GM12878 (cell line): ENCODE measurements at regions not wholly inside any gene's neighbourhood (a gene's known extent, or its start where the extent isn't known, plus 50 kb on each side); places are given as distances from the start of the nearest gene placed in this dataset.

Experiments used
- ATAC-seq: fragments of 200-7000 bp; cut with Tn5 transposase; 3 replicates; pipeline ENCODE4 v1.9.1; 2020; ENCODE audit warnings: mild to moderate bottlenecking, moderate library complexity
- BruUV-seq: library from RNA; stranded (reverse); fragments of 400-500 nt; replicated peaks from 2 replicates; lab custom pipeline; 2021; lab: Mats Ljungman, UMichigan
- CTCF ChIA-PET: fragments of 300-600 bp; sonication (Branson Sonifier 250); formaldehyde crosslinking; extraction: SDS; loops from one replicate; lab custom pipeline; 2021; ENCODE audit warnings: inconsistent platforms; lab: Yijun Ruan, JAX
- POLR2A ChIA-PET: fragments of 350-600 bp; formaldehyde crosslinking; extraction: SDS; loops from one replicate; lab custom pipeline; 2021; ENCODE audit warnings: inconsistent platforms; lab: Charles Lee
- RAD21 ChIA-PET: fragments of 300-600 bp; sonication (Branson Sonifier 250); formaldehyde crosslinking; loops from one replicate; lab custom pipeline; 2023; ENCODE audit warnings: antibody characterized with exemption; ENCODE audit not compliant: unreplicated experiment; lab: Charles Lee
- SMC1A ChIA-PET: fragments of 300-600 bp; sonication (Branson Sonifier 250); formaldehyde crosslinking; loops from one replicate; lab custom pipeline; 2023; ENCODE audit not compliant: unreplicated experiment, uncharacterized antibody; lab: Charles Lee
- DNase-seq: peaks from one replicate; pipeline ENCODE4 v3.0.0-alpha.2; 2011; ENCODE audit warnings: low read depth, low spot score
- FAIRE-seq: peaks from 3 replicates; lab custom pipeline; 2011; peaks lifted over from hg19 to GRCh38; lab: Jason Lieb, UNC
- H2AFZ ChIP-seq: 2 replicates; pipeline ENCODE4 v1.6.0; 2011; ENCODE audit warnings: low read depth, low read length, control low read depth; ENCODE audit not compliant: control insufficient read depth
- H3K27ac ChIP-seq: 2 replicates; pipeline ENCODE4 v1.5.1; 2011; ENCODE audit warnings: control low read depth; ENCODE audit not compliant: control insufficient read depth, insufficient read depth
- H3K27me3 ChIP-seq, 2 experiments: replicated peaks in 1 of 2; 2 replicates each; pipeline versions ENCODE4 v1.6.0 to v1.6.1; 2011; ENCODE audit warnings: low read length in 1 of 2; ENCODE audit not compliant: control insufficient read depth in 2 of 2, insufficient read depth in 2 of 2
- H3K36me3 ChIP-seq, 2 experiments: 2 replicates each; pipeline ENCODE4 v1.5.1; 2011; ENCODE audit warnings: low read length in 1 of 2; ENCODE audit not compliant: control insufficient read depth in 2 of 2, insufficient read depth in 2 of 2
- H3K4me1 ChIP-seq: 2 replicates; pipeline ENCODE4 v1.6.1; 2011; ENCODE audit warnings: mild to moderate bottlenecking, low read length, moderate library complexity, mixed read lengths; ENCODE audit not compliant: control insufficient read depth, insufficient read depth
- H3K4me2 ChIP-seq: 2 replicates; pipeline ENCODE4 v1.6.0; 2011; ENCODE audit warnings: control low read depth; ENCODE audit not compliant: control insufficient read depth, insufficient read depth
- H3K4me3 ChIP-seq: fragments of 200-600 bp; sonication (generic); 2 replicates; pipeline ENCODE4 v1.5.1; 2016
- H3K79me2 ChIP-seq: 2 replicates; pipeline ENCODE4 v1.6.0; 2011; ENCODE audit warnings: low read length; ENCODE audit not compliant: control insufficient read depth, insufficient read depth
- H3K9ac ChIP-seq: 2 replicates; pipeline ENCODE4 v1.8.0; 2011; ENCODE audit warnings: low read length, control low read depth, mixed read lengths; ENCODE audit not compliant: control insufficient read depth, insufficient read depth
- H3K9me3 ChIP-seq: replicated peaks from 3 replicates; pipeline ENCODE4 v1.5.1; 2011; ENCODE audit warnings: mild to moderate bottlenecking, low read length; ENCODE audit not compliant: control insufficient read depth, insufficient read depth
- H4K20me1 ChIP-seq: 2 replicates; pipeline ENCODE4 v1.6.0; 2011; ENCODE audit not compliant: control insufficient read depth, insufficient read depth
- BHLHE40 ChIP-seq, 2 experiments: fragments of 450-650 bp in 1 of 2; IDR thresholded peaks; 2 replicates each; pipeline ENCODE4 v1.6.1; 2011 to 2017; ENCODE audit warnings: low read depth in 2 of 2, borderline replicate concordance in 1 of 2, improper control_type of control experiment in 1 of 2, low read length in 1 of 2, mild to moderate bottlenecking in 1 of 2
- CHD2 ChIP-seq: IDR thresholded peaks from 2 replicates; pipeline ENCODE4 v1.6.1; 2011; ENCODE audit warnings: low read depth, low read length, improper control_type of control experiment, borderline replicate concordance
- KLF5 ChIP-seq: fragments of 450-650 bp; IDR thresholded peaks from 2 replicates; pipeline ENCODE4 v1.6.1; 2014; ENCODE audit warnings: mild to moderate bottlenecking; ENCODE audit not compliant: partially characterized antibody
- PAX8 ChIP-seq: fragments of 450-650 bp; IDR thresholded peaks from 2 replicates; pipeline ENCODE4 v1.6.1; 2017; ENCODE audit warnings: mild to moderate bottlenecking, moderate library complexity
- SMAD5 ChIP-seq: IDR thresholded peaks from 2 replicates; pipeline ENCODE4 v1.6.1; 2016; ENCODE audit warnings: antibody characterized with exemption, low read depth
- SPI1 ChIP-seq: IDR thresholded peaks from 2 replicates; pipeline ENCODE4 v1.6.1; 2011; ENCODE audit warnings: low read depth, mild to moderate bottlenecking, low read length, moderate library complexity, borderline replicate concordance; ENCODE audit not compliant: insufficient read depth
- YBX1 ChIP-seq: fragments of 450-650 bp; IDR thresholded peaks from 2 replicates; pipeline ENCODE4 v1.6.1; 2016; ENCODE audit warnings: antibody characterized with exemption
- ZBED1 ChIP-seq: IDR thresholded peaks from 2 replicates; pipeline ENCODE4 v1.6.1; 2016; ENCODE audit warnings: borderline replicate concordance
- ZNF622 ChIP-seq: fragments of 450-650 bp; IDR thresholded peaks from 2 replicates; pipeline ENCODE4 v1.6.1; 2017; ENCODE audit warnings: mild to moderate bottlenecking, inconsistent platforms
- WGBS: methylation state at CpG from one replicate; pipeline ENCODE4 v1.1.6; 2016; ENCODE audit warnings: low lambda C conversion rate; ENCODE audit not compliant: insufficient replicate concordance, insufficient coverage; ENCODE audit errors: missing lambda C conversion rate; 5-methylcytosine and 5-hydroxymethylcytosine counted together
- in situ Hi-C: fragments of 300-500 bp; cut with MboI; formaldehyde crosslinking; loops from 9 replicates; pipeline ENCODE4 v1.14.3; 2018; ENCODE audit warnings: mixed read lengths
- intact Hi-C: fragments of 100-400 bp; cut with micrococcal nuclease; formaldehyde crosslinking; loops from one replicate; pipeline ENCODE4 v1.14.2; 2022; ENCODE audit not compliant: unreplicated experiment
- TF ChIP-seq, protein P1 (sequence below): fragments of 450-650 bp; IDR thresholded peaks from 2 replicates; pipeline ENCODE4 v1.6.1; 2016; ENCODE audit warnings: mild to moderate bottlenecking
- TF ChIP-seq, protein P2 (sequence below): IDR thresholded peaks from 2 replicates; pipeline ENCODE4 v1.6.1; 2011; ENCODE audit warnings: borderline replicate concordance, low read depth, mild to moderate bottlenecking, moderate library complexity, low read length; ENCODE audit not compliant: insufficient read depth, poor library complexity, severe bottlenecking
- TF ChIP-seq, protein P3 (sequence below): fragments of 450-650 bp; IDR thresholded peaks from 2 replicates; pipeline ENCODE4 v1.6.1; 2017; ENCODE audit warnings: borderline replicate concordance

- DNase-seq = no peak
- no peak for FAIRE-seq
- Histone ChIP-seq H4K20me1 (no peaks in the 10 kb centered on the region), H3K27me3 (no peaks in the 10 kb centered on the region), H2AFZ (no peak overlapping the region), H3K36me3 (no peaks in the 10 kb centered on the region), H3K9me3 (no peaks in the 10 kb centered on the region), H3K9ac (no peak overlapping the region), H3K4me2 (no peak overlapping the region), H3K4me3 (no peak overlapping the region), H3K4me1 (no peaks in the 10 kb centered on the region), H3K27ac (no peak overlapping the region), H3K79me2 (no peaks in the 10 kb centered on the region)
- intact Hi-C loops = no loop called here
- no peak for ATAC-seq
- WGBS = 73% methylated on average over 1 of the region's 1 CpG
- ChIA-PET SMC1A (interaction anchor here (0.8 to 1.6 kb wide), 6 partner anchors 9 to 1078 kb away, joined by 3 to 7 read pairs (median 4); no protein-coding TSS in a partner anchor), CTCF (interaction anchor here (0.9 to 1.1 kb wide), 2 partner anchors 21 to 78 kb away, joined by 3 read pairs; no protein-coding TSS in a partner anchor), POLR2A (no interaction called here), RAD21 (interaction anchor here (0.8 to 1.5 kb wide), 5 partner anchors 18 to 1077 kb away, joined by 3 to 4 read pairs (median 3); no protein-coding TSS in a partner anchor)
- in situ Hi-C loops = no loop called here
- no peak for TF ChIP-seq BHLHE40 (IDR thresholded peaks at IDR 0.05; ENCODE audit: borderline replicate concordance in 1 of 2, low read depth in 2 of 2, low read length in 1 of 2)
- TF ChIP-seq, protein P1, sequence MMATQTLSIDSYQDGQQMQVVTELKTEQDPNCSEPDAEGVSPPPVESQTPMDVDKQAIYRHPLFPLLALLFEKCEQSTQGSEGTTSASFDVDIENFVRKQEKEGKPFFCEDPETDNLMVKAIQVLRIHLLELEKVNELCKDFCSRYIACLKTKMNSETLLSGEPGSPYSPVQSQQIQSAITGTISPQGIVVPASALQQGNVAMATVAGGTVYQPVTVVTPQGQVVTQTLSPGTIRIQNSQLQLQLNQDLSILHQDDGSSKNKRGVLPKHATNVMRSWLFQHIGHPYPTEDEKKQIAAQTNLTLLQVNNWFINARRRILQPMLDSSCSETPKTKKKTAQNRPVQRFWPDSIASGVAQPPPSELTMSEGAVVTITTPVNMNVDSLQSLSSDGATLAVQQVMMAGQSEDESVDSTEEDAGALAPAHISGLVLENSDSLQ = no peak
- no peak for TF ChIP-seq CHD2
- no peak for TF ChIP-seq YBX1
- TF ChIP-seq, protein P2, sequence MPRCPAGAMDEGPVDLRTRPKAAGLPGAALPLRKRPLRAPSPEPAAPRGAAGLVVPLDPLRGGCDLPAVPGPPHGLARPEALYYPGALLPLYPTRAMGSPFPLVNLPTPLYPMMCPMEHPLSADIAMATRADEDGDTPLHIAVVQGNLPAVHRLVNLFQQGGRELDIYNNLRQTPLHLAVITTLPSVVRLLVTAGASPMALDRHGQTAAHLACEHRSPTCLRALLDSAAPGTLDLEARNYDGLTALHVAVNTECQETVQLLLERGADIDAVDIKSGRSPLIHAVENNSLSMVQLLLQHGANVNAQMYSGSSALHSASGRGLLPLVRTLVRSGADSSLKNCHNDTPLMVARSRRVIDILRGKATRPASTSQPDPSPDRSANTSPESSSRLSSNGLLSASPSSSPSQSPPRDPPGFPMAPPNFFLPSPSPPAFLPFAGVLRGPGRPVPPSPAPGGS = no peak
- TF ChIP-seq PAX8 = no peak
- no peak for TF ChIP-seq KLF5
- TF ChIP-seq ZBED1 = no peak
- no peak for TF ChIP-seq SPI1
- TF ChIP-seq ZNF622 = no peak
- TF ChIP-seq SMAD5 = no peak
- TF ChIP-seq, protein P3, sequence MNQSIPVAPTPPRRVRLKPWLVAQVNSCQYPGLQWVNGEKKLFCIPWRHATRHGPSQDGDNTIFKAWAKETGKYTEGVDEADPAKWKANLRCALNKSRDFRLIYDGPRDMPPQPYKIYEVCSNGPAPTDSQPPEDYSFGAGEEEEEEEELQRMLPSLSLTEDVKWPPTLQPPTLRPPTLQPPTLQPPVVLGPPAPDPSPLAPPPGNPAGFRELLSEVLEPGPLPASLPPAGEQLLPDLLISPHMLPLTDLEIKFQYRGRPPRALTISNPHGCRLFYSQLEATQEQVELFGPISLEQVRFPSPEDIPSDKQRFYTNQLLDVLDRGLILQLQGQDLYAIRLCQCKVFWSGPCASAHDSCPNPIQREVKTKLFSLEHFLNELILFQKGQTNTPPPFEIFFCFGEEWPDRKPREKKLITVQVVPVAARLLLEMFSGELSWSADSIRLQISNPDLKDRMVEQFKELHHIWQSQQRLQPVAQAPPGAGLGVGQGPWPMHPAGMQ = no peak
- no TSS peak for BruUV-seq
These were observed 455.0 kb downstream of the RFPL4B start for GRCh38 chr6:112802144-112802543.
